Lung (tissue), 11 donors: ENCODE measurements at regions not wholly inside any gene's neighbourhood (a gene's known extent, or its start where the extent isn't known, plus 50 kb on each side); places are given as distances from the start of the nearest gene placed in this dataset.

Source experiments
- ATAC-seq: fragments of 200-7000 bp; cut with Tn5 transposase; one replicate; pipeline ENCODE4 v1.9.1; 2020; ENCODE audit warnings: moderate number of reproducible peaks; ENCODE audit not compliant: insufficient read depth, low FRiP score
- DNase-seq, 3 donors: peaks; one replicate each; pipeline ENCODE4 v3.0.0-alpha.2; 2013 to 2017
- H3K27ac ChIP-seq, 2 donors: one replicate each; pipeline ENCODE4 v1.5.1; 2013; ENCODE audit warnings: mild to moderate bottlenecking in 2 of 2, moderate library complexity in 2 of 2, control low read depth in 1 of 2, inconsistent platforms in 1 of 2, low read depth in 1 of 2, low read length in 1 of 2
- H3K27me3 ChIP-seq, 3 donors: one replicate each; pipeline ENCODE4 v1.5.1; 2013; ENCODE audit warnings: low read length in 2 of 3; ENCODE audit not compliant: control insufficient read depth in 3 of 3, insufficient read depth in 3 of 3
- H3K36me3 ChIP-seq, 4 donors: one replicate each; pipeline ENCODE4 v1.5.1; 2013; ENCODE audit warnings: low read length in 4 of 4, mild to moderate bottlenecking in 1 of 4, moderate library complexity in 1 of 4; ENCODE audit not compliant: control insufficient read depth in 4 of 4, insufficient read depth in 4 of 4
- H3K4me1 ChIP-seq, 5 donors: one replicate each; pipeline ENCODE4 v1.5.1; 2013; ENCODE audit warnings: low read length in 5 of 5, mild to moderate bottlenecking in 2 of 5, moderate library complexity in 1 of 5; ENCODE audit not compliant: control insufficient read depth in 5 of 5, insufficient read depth in 5 of 5
- H3K4me3 ChIP-seq: one replicate; pipeline ENCODE4 v1.5.1; 2013; ENCODE audit warnings: mild to moderate bottlenecking, control low read depth, moderate library complexity
- H3K9ac ChIP-seq, 2 donors: one replicate each; pipeline ENCODE4 v1.5.1; 2013; ENCODE audit warnings: low read length in 2 of 2, control low read depth in 1 of 2; ENCODE audit not compliant: insufficient read depth in 1 of 2
- H3K9me3 ChIP-seq, 4 donors: one replicate each; pipeline ENCODE4 v1.5.1; 2013; ENCODE audit warnings: low read length in 3 of 4, mild to moderate bottlenecking in 1 of 4, moderate library complexity in 1 of 4; ENCODE audit not compliant: control insufficient read depth in 4 of 4, insufficient read depth in 3 of 4
- CTCF ChIP-seq: IDR thresholded peaks from 2 replicates; pipeline ENCODE4 v1.5.1; 2012; ENCODE audit warnings: mild to moderate bottlenecking; ENCODE audit errors: control extremely low read depth, extremely low read depth
- WGBS, 2 donors: extraction: QIAGEN DNeasy Blood & Tissue Kit; methylation state at CpG; one replicate each; pipeline ENCODE4 v1.1.7; 2013; 5-methylcytosine and 5-hydroxymethylcytosine counted together
- donor health status: control.
- donor health status: control.
- donor health status: Bipolar disorder and iron deficiency.
- donor health status: healthy.
- donor health status: DM: yes; HTN: yes; CAD: no.

DNA sequence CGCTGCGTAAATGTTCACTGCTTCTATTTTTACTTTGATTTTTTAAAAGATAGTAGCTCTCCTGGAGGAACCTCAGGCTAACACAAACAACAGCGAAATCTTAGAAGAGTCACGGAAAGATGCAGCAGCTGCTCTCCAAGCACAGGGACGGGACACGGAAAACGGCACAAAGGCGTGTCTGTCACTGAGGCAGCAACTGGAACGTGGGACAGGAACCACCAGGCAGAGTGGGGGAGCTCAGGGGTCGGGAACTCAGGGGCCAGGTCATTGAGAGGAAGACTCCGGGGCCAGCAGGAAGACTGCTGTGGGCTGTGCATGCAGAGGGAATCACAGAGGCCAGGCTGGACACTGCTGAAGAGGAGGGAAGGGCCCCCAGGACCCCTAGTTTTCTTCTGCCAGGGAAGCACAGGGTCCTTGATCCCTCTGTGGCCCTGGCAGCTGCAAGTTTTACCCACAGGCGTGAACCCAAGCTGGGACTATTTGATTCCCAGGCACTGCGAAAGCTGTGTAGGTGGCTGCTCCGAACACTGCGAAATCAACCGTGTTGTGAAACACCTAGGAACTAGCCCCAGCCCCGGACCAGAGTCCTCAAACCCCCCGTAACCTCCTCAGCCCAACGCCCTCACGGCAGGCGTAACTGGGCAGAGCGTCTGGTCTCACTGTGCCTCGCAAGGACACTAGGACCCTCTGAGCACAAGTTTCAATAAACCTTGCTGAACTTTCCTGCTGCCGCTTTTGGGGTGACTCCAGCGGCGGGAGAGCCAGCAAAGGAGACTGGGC is 263.0 kb downstream of the EIPR1 start:
- no peak overlapping the region for H3K4me3 ChIP-seq
- 88 to 93% methylated on average over 26 of the region's 26 CpGs for WGBS, 2 donors
- H3K4me1 ChIP-seq, result no peaks in the 10 kb centered on the region
- DNase-seq, result no peak
- TF ChIP-seq CTCF, result no peak
- H3K9me3 ChIP-seq, result peaks cover 0 to 4% (median 1%) of the 10 kb centered on the region in 4 donors
- H3K9ac ChIP-seq, result no peak overlapping the region
- ATAC-seq, result no peak
- H3K27ac ChIP-seq, result no peak overlapping the region
- no peaks in the 10 kb centered on the region for H3K27me3 ChIP-seq
- no peaks in the 10 kb centered on the region for H3K36me3 ChIP-seq

DNA sequence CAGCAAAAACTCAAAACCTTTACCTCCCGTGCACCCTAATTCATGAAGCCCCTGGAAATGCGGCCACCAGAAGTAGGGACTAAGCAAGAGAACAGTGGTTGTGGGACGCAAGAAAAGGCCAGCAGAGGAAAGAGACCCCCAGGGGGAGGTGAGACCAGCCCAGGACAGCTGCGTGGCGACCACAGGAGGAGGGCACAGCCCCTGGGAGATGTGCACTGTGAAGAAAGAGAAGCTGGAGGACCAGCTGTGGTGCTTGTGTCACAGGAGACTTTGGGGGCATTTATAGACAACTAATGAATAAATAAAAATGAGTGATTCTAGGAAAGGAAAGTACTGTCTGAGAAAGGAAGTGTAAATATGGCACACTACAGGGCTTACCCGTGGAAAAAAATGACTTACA is 263.8 kb downstream of the EIPR1 start:
- Histone ChIP-seq H3K9ac (no peak overlapping the region), H3K27me3 (no peaks in the 10 kb centered on the region), H3K4me3 (no peak overlapping the region), H3K9me3 (peaks cover 0 to 4% (median 1%) of the 10 kb centered on the region in 4 donors), H3K27ac (no peak overlapping the region), H3K4me1 (no peaks in the 10 kb centered on the region), H3K36me3 (no peaks in the 10 kb centered on the region)
- DNase-seq, result no peak
- no peak for ATAC-seq
- 75 to 83% methylated on average over 6 of the region's 6 CpGs for WGBS, 2 donors
- no peak for TF ChIP-seq CTCF

DNA sequence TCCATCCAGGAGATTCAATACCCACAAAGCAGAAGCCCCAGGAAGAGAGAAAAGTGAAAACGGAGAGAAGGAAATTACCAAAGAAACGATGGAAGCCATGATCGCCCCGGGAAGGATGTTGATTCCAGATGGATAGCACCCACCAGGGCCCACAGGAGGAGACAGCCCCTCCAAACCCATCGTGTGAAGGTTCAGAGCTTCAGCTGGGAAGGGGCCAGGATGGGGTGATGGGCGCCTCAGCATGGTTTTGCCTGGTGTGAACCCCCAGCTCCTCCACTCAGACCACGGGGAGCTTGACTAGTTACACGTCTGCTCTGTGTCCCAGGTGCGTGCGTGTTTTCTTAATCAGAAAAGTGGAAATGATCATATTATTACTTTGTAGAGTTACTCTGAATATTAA is 264.5 kb downstream of the EIPR1 start:
- 87 to 92% methylated on average over 10 of the region's 10 CpGs for WGBS, 2 donors
- H3K27ac ChIP-seq, result no peak overlapping the region

More for the DNA sequence above, 264.5 kb downstream of the EIPR1 start:
- Histone ChIP-seq H3K4me3 (no peak overlapping the region), H3K9ac (no peak overlapping the region), H3K9me3 (peaks cover 0 to 4% (median 1%) of the 10 kb centered on the region in 4 donors), H3K36me3 (no peaks in the 10 kb centered on the region), H3K27me3 (no peaks in the 10 kb centered on the region), H3K4me1 (no peaks in the 10 kb centered on the region)
- ATAC-seq (no peak), DNase-seq (no peak)
- no peak for TF ChIP-seq CTCF
